ENCODE measurements at regions not wholly inside any gene's neighbourhood (a gene's known extent, or its start where the extent isn't known, plus 50 kb on each side); places are given as distances from the start of the nearest gene placed in this dataset.

DNA sequence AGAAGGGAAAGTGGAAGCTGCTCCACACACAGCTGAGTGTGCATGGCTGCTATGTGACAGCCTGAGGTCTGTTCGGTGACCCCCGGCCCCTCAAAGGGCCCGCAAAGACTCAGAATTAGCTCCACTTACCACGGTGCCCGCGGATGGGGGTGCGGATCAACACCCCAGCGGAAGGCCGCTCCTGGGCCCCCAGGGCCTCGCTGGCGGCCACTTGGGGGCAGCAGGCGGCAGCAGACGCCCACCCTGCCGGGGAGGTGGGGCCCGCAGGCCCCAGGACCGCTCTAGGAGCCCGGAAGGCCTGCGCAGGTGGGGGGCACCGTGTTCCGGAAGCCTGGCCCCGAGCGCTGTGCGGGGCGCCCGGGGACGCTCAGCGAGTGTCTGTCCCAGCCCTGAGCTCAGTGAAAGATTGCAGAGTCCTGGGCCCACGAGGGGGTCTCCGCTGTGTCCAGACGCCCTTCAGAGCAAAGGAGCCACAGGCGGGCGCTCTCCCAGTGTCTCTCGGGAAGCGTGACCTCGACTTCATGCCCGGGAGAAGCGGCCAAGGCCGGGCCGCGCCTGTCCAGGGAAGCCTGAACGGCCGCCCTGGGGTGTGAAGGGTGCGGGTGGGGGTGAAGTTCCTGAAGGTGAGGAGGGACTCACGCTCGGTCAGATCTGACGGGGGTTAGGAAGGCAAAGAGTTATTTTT lies 118.7 kb downstream of the VAPA start:
- no peak for DNase-seq (ENCODE audit: low read depth)
- TF ChIP-seq, protein P1, sequence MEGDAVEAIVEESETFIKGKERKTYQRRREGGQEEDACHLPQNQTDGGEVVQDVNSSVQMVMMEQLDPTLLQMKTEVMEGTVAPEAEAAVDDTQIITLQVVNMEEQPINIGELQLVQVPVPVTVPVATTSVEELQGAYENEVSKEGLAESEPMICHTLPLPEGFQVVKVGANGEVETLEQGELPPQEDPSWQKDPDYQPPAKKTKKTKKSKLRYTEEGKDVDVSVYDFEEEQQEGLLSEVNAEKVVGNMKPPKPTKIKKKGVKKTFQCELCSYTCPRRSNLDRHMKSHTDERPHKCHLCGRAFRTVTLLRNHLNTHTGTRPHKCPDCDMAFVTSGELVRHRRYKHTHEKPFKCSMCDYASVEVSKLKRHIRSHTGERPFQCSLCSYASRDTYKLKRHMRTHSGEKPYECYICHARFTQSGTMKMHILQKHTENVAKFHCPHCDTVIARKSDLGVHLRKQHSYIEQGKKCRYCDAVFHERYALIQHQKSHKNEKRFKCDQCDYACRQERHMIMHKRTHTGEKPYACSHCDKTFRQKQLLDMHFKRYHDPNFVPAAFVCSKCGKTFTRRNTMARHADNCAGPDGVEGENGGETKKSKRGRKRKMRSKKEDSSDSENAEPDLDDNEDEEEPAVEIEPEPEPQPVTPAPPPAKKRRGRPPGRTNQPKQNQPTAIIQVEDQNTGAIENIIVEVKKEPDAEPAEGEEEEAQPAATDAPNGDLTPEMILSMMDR (IDR thresholded peaks at IDR 0.05; ENCODE audit: insufficient read depth, low read depth, low read length, missing control alignments) = no peak
- no peak overlapping the region for H3K4me3 ChIP-seq (ENCODE audit: low read depth, low read length)

DNA sequence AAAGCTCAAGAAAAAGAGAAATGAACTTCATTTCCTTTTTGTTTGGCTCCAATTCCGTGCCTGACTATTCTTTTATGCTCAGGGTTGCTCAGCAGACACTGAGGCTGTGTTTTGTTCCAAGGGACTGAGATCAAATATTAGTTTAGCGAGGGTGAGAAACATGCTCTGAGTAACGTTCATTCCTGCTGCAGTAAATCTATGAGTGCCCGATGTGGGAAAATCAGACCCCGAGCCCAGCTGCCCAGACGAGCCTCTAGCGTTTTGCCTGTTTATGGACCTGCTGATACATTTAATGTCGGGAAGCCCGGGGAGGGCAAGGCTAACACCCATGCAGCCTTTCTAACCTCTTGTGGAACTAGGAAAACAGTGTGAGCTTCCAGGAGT lies 119.2 kb downstream of the VAPA start:
- TF ChIP-seq, protein P1 (IDR thresholded peaks at IDR 0.05; ENCODE audit: insufficient read depth, low read depth, low read length, missing control alignments) = no peak
- no peak overlapping the region for H3K4me3 ChIP-seq (ENCODE audit: low read depth, low read length)
- DNase-seq (ENCODE audit: low read depth) = no peak

DNA sequence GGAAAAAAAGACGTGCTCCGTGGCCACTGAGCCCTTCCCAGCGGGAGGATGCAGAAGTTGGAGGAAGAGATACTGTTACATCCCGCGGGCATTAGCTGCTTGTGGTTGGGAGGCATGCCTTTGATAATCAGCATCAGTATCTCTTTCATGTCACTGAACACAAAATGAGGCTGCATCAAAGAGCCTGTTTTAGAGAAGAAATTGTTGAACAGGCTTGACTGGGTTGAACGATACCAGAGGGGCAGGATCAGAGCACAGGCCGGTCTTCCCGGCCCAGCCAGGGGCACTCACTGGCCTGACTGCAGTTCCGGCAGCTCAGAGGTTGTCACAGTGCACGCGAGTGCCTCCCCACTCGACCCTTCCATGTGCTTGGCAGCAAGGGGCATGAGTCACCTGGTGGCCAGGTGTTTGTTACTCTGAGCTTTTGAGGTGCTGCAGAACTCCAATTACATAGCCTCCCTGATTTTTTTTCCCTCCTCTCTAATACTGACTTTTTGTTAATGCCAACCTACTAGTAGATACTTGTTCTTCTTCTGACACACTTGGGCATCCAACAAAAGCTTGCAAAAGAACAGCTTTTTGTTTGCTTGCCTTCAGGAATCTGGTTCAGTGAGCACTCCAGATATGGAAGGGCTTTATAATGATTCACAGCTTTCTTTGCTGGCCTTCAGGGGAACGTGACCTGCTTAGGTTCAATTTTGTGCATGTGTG lies 121.6 kb downstream of the VAPA start:
- TF ChIP-seq, protein P1 (IDR thresholded peaks at IDR 0.05; ENCODE audit: insufficient read depth, low read depth, low read length, missing control alignments) = no peak
- DNase-seq (ENCODE audit: low read depth) = no peak
- no peak overlapping the region for H3K4me3 ChIP-seq (ENCODE audit: low read depth, low read length)

DNA sequence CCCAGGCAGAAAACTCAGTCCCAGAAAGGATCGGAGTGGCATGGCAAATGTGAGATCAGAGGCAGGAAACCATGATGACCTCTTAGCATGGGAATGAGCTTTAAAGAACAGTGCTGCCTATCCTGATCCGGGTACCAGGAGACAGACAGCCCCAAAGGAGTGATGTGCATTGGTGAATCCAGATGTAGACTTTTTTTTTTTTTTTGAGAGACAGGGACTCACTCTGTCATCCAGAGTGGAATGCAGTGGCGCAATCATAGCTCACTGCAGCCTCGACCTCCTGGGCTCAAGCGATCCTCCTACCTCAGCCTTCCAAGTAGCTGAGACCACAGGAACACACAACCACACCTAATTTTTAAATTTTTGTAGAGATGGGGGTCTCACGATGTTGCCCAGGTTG lies 122.7 kb downstream of the VAPA start:
- H3K4me3 ChIP-seq (ENCODE audit: low read depth, low read length) = no peak overlapping the region
- TF ChIP-seq, protein P1 (IDR thresholded peaks at IDR 0.05; ENCODE audit: insufficient read depth, low read depth, low read length, missing control alignments) = no peak
- DNase-seq (ENCODE audit: low read depth) = no peak

DNA sequence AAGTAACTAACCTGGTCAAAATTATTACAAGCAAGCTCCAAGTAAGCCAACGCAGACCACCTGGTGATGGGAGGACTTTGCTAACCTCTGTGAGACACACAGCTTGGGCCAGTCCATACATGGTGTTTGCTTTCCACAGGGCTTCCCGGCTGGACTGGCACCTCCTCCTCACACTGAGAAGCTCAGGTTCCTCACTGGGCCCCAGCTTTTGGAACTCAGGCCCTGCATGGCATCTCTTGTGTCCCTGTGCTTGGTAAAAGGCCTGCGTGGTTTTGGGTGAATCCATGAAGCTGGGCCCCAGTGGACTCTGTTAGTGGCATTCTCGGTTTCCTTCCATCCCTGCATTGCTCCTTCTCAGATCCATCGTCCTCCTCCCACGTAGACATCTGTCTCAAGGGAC lies 123.4 kb downstream of the VAPA start:
- TF ChIP-seq, protein P1 (IDR thresholded peaks at IDR 0.05; ENCODE audit: insufficient read depth, low read depth, low read length, missing control alignments) = no peak
- H3K4me3 ChIP-seq (ENCODE audit: low read depth, low read length) = no peak overlapping the region
- no peak for DNase-seq (ENCODE audit: low read depth)

DNA sequence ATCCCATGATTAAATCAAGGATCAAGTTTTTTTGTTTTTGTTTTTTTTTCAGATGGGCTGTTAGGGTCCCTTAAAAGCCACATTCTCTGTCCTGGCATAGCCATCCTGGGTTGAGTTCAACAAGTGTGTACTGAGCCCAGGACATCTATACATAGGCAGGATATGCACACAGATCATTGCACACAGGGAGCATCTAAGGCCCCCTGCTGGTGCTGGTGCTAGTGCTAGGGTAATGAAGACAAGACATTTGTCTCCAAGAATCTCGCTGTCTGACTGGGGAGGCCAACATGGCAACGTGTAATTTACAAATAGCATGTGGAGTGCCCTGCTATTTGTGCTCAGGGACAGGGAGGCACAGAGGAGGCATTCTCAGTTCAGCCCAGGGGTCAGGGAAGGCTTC lies 124.5 kb downstream of the VAPA start:
- TF ChIP-seq, protein P1 (IDR thresholded peaks at IDR 0.05; ENCODE audit: insufficient read depth, low read depth, low read length, missing control alignments) = no peak
- no peak overlapping the region for H3K4me3 ChIP-seq (ENCODE audit: low read depth, low read length)
- DNase-seq (ENCODE audit: low read depth) = peak; percentile 9
